ENCODE measurements at regions not wholly inside any gene's neighbourhood (a gene's known extent, or its start where the extent isn't known, plus 50 kb on each side); places are given as distances from the start of the nearest gene placed in this dataset.

GRCh38 chr3:159131376-159131775 lies 329.5 kb downstream of the MFSD1 start:
- no peak for DNase-seq

GRCh38 chr3:159137949-159138348 lies 336.1 kb downstream of the MFSD1 start:
- no peak for DNase-seq

GRCh38 chr3:159139326-159139725 lies 337.5 kb downstream of the MFSD1 start:
- no peak for DNase-seq

GRCh38 chr3:159144472-159144871 lies 342.6 kb downstream of the MFSD1 start:
- DNase-seq: no peak

GRCh38 chr3:159144891-159145290 lies 343.0 kb downstream of the MFSD1 start:
- no peak for DNase-seq

- no peak for DNase-seq
Observed at GRCh38 chr3:159146392-159146791, 344.5 kb downstream of the MFSD1 start.

GRCh38 chr3:159146856-159147435 lies 345.1 kb downstream of the MFSD1 start:
- DNase-seq: no peak

- no peak for DNase-seq
Observed at GRCh38 chr3:159147813-159148212, 346.0 kb downstream of the MFSD1 start.

GRCh38 chr3:159148466-159148865 lies 346.6 kb downstream of the MFSD1 start:
- DNase-seq: no peak

- DNase-seq: no peak
Observed at GRCh38 chr3:159149131-159149530, 347.3 kb downstream of the MFSD1 start.

- no peak for DNase-seq
Observed at GRCh38 chr3:159149633-159150032, 347.8 kb downstream of the MFSD1 start.

- DNase-seq: no peak
Observed at GRCh38 chr3:159150180-159150579, 348.3 kb downstream of the MFSD1 start.

GRCh38 chr3:159151130-159151529 lies 349.3 kb downstream of the MFSD1 start:
- DNase-seq: no peak

GRCh38 chr3:159157275-159157674 lies 355.4 kb downstream of the MFSD1 start:
- DNase-seq: no peak

GRCh38 chr3:159158213-159158612 lies 356.4 kb downstream of the MFSD1 start:
- DNase-seq: no peak

- no peak for DNase-seq
Observed at GRCh38 chr3:159158801-159159200, 356.9 kb downstream of the MFSD1 start.

- DNase-seq: no peak
Observed at GRCh38 chr3:159159546-159159945, 357.7 kb downstream of the MFSD1 start.

GRCh38 chr3:159163656-159164055 lies 361.8 kb downstream of the MFSD1 start:
- no peak for DNase-seq

GRCh38 chr3:159165961-159166360 lies 364.1 kb downstream of the MFSD1 start:
- no peak for DNase-seq

- DNase-seq: no peak
Observed at GRCh38 chr3:159166899-159167586, 365.2 kb downstream of the MFSD1 start.

- no peak for DNase-seq
Observed at GRCh38 chr3:159168788-159169187, 366.9 kb downstream of the MFSD1 start.

- DNase-seq: no peak
Observed at GRCh38 chr3:159169828-159170227, 368.0 kb downstream of the MFSD1 start.

GRCh38 chr3:159170436-159171003 lies 368.7 kb downstream of the MFSD1 start:
- DNase-seq: no peak

GRCh38 chr3:159171333-159171732 lies 369.5 kb downstream of the MFSD1 start:
- DNase-seq: no peak

- no peak for DNase-seq
Observed at GRCh38 chr3:159172473-159172872, 370.6 kb downstream of the MFSD1 start.
